AG04449 (cell line): ENCODE measurements at regions not wholly inside any gene's neighbourhood (a gene's known extent, or its start where the extent isn't known, plus 50 kb on each side); places are given as distances from the start of the nearest gene placed in this dataset.
A peak's percentile ranks its signal among the peaks of the same experiment; 100 is the strongest.

Experiments
- CTCF ChIA-PET: fragments of 350-600 bp; formaldehyde crosslinking; extraction: SDS; loops from one replicate; lab custom pipeline; 2021; ENCODE audit warnings: antibody characterized with exemption; lab: Yijun Ruan, JAX
- POLR2A ChIA-PET: fragments of 400-600, 350-600 bp; formaldehyde crosslinking; extraction: SDS; loops from one replicate; lab custom pipeline; 2020; ENCODE audit warnings: antibody characterized with exemption, inconsistent platforms; lab: Yijun Ruan, JAX
- DNase-seq: peaks from one replicate; pipeline ENCODE4 v3.0.0-alpha.2; 2010; ENCODE audit warnings: low read depth, low spot score
- H3K4me3 ChIP-seq: 2 replicates; pipeline ENCODE4 v1.5.1; 2011; ENCODE audit warnings: low read depth, mild to moderate bottlenecking, control low read depth, low read length
- TF ChIP-seq, protein P1 (sequence below): IDR thresholded peaks from one replicate; pipeline ENCODE4 v1.5.1; 2011; ENCODE audit warnings: mild to moderate bottlenecking, moderate library complexity, low read length, control low read depth, inconsistent platforms; ENCODE audit not compliant: insufficient read depth; ENCODE audit errors: missing control alignments

DNA sequence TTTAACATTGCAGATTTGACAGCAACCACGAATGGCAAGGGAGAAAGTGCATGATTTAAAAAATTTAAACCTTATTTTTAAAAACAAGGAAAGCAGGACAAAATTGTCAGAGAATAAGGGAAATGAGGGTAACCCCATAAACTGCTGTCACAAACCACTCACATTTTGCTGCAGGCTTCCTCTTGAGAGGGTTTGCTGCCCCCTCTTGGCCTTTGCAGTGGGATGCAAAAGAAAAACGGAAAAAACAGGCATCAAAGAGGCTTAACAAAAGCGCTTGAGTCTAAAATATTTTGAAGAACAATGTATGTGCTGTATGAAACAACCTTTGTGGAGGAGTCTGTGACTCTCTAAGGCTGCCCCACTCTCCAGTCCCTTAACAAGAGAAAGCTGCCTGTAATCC lies 91.6 kb downstream of the TMX3 start:
- DNase-seq, result peak; percentile 29
- CTCF ChIA-PET, result interaction anchor here (0.6 to 1.5 kb wide), 22 partner anchors 9 to 1407 kb away, joined by 3 to 6 read pairs (median 3); partner anchors contain the start of gene DSEL

DNA sequence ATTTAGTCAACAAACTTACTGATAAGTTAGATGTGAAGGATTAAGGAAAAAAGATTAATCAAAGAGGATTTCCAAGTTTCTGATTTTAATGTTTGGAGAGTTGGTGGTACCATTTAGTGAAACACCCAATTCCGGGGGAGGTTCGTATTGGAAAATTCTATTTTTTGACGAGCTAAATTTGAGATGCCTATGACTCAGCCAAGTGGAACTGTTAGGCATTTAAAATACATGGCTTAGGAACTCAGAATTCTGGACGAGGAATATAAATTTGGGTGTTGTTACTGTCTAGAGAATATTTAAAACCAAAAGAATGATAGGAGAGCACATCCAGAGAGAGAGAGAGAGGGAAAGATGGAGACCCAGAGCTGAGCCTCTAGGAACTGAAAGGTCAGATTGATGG lies 103.6 kb downstream of the TMX3 start:
- TF ChIP-seq, protein P1, sequence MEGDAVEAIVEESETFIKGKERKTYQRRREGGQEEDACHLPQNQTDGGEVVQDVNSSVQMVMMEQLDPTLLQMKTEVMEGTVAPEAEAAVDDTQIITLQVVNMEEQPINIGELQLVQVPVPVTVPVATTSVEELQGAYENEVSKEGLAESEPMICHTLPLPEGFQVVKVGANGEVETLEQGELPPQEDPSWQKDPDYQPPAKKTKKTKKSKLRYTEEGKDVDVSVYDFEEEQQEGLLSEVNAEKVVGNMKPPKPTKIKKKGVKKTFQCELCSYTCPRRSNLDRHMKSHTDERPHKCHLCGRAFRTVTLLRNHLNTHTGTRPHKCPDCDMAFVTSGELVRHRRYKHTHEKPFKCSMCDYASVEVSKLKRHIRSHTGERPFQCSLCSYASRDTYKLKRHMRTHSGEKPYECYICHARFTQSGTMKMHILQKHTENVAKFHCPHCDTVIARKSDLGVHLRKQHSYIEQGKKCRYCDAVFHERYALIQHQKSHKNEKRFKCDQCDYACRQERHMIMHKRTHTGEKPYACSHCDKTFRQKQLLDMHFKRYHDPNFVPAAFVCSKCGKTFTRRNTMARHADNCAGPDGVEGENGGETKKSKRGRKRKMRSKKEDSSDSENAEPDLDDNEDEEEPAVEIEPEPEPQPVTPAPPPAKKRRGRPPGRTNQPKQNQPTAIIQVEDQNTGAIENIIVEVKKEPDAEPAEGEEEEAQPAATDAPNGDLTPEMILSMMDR, result no peak
- ChIA-PET POLR2A (no interaction called here), CTCF (no interaction called here)
- no peak for DNase-seq
- H3K4me3 ChIP-seq, result no peak overlapping the region

More for the DNA sequence above, 91.6 kb downstream of the TMX3 start:
- POLR2A ChIA-PET, result no interaction called here
- no peak overlapping the region for H3K4me3 ChIP-seq
- TF ChIP-seq, protein P1, result peak; percentile 74

DNA sequence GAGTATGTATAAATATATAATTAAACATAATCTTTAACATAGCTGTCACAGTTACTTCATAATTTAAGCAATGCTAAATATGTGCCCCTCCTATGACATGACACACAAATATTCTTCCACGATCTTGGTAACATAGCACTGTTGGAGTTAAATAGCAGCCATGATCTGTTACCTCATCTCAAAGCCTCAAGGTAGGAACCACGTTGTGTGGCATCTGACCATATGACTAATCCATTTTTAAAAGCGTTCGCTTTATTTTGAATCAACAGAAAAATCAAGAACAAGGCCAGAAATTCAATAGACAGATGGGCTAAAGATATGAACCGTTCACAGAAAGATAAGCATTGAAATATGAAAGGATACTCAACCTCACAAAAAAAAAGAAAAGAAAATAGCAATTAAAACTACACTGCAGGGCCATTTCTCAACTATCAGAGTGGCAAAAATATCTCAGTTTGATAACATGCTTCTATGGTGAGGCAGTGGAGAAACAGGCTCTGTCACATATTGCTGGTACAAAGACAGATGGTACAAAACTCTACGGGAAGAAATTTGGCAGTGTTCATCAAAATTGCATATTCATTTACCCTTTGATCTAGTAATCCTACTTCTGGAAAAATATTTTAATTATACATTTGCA lies 105.9 kb downstream of the TMX3 start:
- TF ChIP-seq, protein P1, result no peak
- DNase-seq, result no peak
- ChIA-PET CTCF (no interaction called here), POLR2A (no interaction called here)
- no peak overlapping the region for H3K4me3 ChIP-seq

DNA sequence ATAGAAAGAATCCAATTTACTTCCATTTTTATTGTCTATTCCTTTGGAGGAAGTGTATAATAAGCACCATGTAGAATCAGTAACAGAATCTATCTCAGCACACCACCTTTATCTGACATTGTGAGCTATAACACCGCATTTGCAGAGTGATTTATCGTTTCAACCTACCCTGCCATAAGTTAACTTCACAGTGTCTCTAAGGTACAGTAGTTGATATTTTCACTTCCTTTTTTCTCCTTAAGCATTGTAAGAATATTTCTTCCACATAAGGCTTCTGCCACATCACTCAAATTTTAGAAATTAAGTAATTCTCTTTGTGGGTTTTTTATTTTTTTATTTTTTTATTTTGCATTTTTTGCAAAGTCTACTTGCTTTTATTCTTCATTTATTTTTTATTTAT lies 107.1 kb downstream of the TMX3 start:
- ChIA-PET POLR2A (no interaction called here), CTCF (no interaction called here)
- no peak for DNase-seq
- TF ChIP-seq, protein P1, result no peak
- H3K4me3 ChIP-seq, result no peak overlapping the region

DNA sequence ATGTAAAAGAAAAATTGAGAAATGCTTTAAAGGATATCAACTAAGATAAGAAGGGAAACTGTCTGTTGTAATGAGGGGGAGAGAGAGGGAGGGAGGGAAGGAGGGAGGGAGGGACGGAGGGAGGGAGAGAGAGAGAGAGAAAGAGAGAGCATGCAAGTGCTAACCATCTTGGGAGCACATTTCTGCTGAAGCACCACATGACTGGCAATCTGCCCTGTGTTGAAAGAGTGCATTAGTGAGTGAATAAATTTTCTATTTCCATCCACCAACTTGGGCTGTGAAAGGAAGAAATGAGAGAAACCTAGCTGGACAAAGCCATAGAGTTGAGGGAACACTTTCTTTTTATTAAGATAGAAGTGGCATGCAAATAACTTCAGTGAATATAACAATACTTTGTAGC lies 110.7 kb downstream of the TMX3 start:
- TF ChIP-seq, protein P1, result no peak
- no peak overlapping the region for H3K4me3 ChIP-seq
- CTCF ChIA-PET, result interaction anchor here (0.7 to 1.2 kb wide), 2 partner anchors 26 to 471 kb away, joined by 3 read pairs; no protein-coding TSS in a partner anchor
- no peak for DNase-seq
- POLR2A ChIA-PET, result no interaction called here

DNA sequence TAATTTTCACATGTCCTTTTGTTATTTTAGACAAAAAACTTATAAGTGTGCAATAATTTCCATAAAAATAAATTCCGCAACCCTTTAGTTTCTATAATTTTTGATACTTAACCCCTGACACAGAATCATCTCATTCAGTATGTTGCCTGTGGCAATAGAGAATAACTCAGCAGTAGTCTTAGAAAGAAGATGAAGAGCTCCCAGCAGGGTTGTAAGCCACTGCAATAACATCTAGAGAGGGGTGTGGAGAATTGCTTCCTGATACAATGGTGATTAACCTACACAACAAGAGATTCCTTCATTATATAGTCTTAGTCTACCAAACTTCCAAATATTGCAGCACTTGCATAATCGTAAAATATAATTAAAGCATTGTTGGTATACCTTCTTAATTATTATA lies 118.9 kb downstream of the TMX3 start:
- ChIA-PET CTCF (no interaction called here), POLR2A (no interaction called here)
- no peak overlapping the region for H3K4me3 ChIP-seq
- TF ChIP-seq, protein P1, result no peak
- no peak for DNase-seq
